Coronary artery (tissue), 2 donors: ENCODE measurements at regions not wholly inside any gene's neighbourhood (a gene's known extent, or its start where the extent isn't known, plus 50 kb on each side); places are given as distances from the start of the nearest gene placed in this dataset.

Experiments
- DNase-seq: peaks from one replicate; pipeline ENCODE4 v3.0.0-alpha.2; 2017; ENCODE audit warnings: low spot score
- H3K27ac ChIP-seq, 2 donors: fragments of 200-600 bp; sonication (generic); one replicate each; pipeline ENCODE4 v1.5.1; 2016 to 2019
- H3K4me3 ChIP-seq: fragments of 200-600 bp; sonication (generic); 2 replicates; pipeline ENCODE4 v1.5.1; 2016; ENCODE audit warnings: mild to moderate bottlenecking, moderate library complexity
- CTCF ChIP-seq: fragments of 200-600 bp; sonication (generic); IDR thresholded peaks from one replicate; pipeline ENCODE4 v1.5.1; 2019; ENCODE audit warnings: antibody characterized with exemption

DNA sequence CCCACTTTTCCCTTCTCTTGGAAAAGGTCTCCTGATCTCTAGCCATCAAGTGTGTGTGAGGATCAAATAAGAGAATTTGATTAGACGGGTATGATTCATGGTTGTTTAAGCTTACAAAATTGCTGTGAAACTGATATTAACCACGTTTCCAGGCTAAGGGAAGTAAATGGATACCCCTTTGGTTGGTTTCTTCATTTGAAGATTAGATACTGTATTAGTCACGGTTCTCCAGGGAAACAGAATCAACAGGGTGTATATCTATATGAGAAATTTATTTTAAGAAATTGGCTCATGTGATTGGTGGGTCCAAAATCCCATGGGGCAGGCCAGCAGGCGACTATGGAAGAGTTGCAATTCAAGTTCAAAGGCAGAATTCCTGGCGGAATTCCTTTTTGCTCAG lies 112.7 kb upstream of the SELENOK start:
- DNase-seq: no peak
- H3K27ac ChIP-seq: no peak overlapping the region
- no peak for TF ChIP-seq CTCF
- H3K4me3 ChIP-seq: no peak overlapping the region

DNA sequence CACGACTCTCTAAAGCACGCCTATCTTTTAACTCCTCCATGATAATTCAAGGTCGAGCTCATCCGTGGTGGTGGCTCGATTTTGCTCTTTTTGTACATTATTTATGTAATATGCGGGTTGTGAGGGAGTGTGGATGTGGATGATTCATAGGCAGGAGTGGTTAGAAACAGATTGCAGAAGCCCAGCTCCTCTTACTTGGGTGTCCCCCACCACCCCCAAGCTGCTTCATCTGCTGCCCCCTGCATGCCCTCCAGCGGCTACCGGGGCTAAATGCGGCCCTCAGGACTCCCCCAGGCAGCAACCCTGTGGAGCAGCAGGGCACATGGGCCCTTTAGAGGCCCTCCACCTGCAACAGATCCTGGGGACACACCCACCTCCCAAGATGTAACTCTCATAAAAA lies 111.5 kb upstream of the SELENOK start:
- TF ChIP-seq CTCF: no peak
- DNase-seq: no peak
- H3K4me3 ChIP-seq: no peak overlapping the region
- no peak overlapping the region for H3K27ac ChIP-seq

GRCh38 chr3:53999725-54000124 lies 108.1 kb upstream of the SELENOK start:
- no peak for DNase-seq
- Histone ChIP-seq H3K27ac (no peak overlapping the region), H3K4me3 (no peak overlapping the region)
- TF ChIP-seq CTCF: no peak

DNA sequence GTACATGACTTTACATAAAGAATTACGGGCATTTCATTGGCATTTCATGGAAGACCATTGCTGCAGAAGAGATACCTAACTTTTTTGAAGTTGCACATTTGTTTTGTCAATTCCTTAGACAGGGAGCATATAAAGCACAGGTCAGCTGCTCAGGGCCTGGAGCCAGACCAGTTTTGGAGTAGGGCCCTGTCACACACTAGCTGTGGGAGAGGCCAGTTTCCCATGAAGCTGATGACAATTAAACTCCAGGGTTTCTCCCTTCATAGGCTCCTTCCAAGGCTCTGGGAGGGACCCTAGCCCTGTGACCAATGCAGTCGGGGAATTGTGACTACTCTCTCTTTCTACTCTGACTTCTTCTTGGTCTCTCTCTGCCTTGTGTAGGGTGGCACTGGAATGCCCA lies 107.3 kb upstream of the SELENOK start:
- Histone ChIP-seq H3K27ac (peak overlapping the region; percentile 2 to 27), H3K4me3 (no peak overlapping the region)
- no peak for TF ChIP-seq CTCF
- no peak for DNase-seq

DNA sequence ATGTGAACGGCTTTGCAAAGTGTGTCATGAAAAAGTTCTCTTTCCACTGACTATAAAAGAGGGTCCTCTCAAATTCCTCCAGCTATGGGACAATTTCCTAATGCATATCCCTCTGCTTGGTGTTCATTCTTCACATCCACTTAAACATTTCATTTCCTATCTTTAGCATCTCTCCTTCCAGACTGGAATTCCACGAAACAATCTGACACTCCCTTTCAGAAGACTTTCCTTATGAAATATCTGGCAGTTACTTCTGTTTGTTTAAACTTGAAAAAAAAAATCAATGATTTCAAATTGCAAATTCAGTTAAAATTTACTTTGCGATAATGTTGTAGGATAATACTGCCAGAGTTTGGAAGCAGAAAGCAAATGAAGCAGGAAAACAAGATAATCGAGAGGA lies 105.8 kb upstream of the SELENOK start:
- Histone ChIP-seq H3K27ac (peak overlapping the region in 1 of 2 donors; percentile 2), H3K4me3 (no peak overlapping the region)
- no peak for DNase-seq
- no peak for TF ChIP-seq CTCF

GRCh38 chr3:53996141-53996874 lies 104.6 kb upstream of the SELENOK start:
- no peak for TF ChIP-seq CTCF
- H3K27ac ChIP-seq: peak overlapping the region; percentile 41 to 78
- no peak for DNase-seq
- no peak overlapping the region for H3K4me3 ChIP-seq

- DNase-seq: no peak
- no peak for TF ChIP-seq CTCF
- Histone ChIP-seq H3K4me3 (no peak overlapping the region), H3K27ac (peak overlapping the region; percentile 60 to 78)
Observed at GRCh38 chr3:53994986-53995603, 103.4 kb upstream of the SELENOK start.
